ENCODE measurements at regions not wholly inside any gene's neighbourhood (a gene's known extent, or its start where the extent isn't known, plus 50 kb on each side); places are given as distances from the start of the nearest gene placed in this dataset.

GRCh38 chr12:114018669-114019068, 52.5 kb upstream of the RBM19 start:
- no peak for DNase-seq (ENCODE audit: low spot score in 2 of 2)
- WGBS, result 15% methylated on average over 1 of the region's 1 CpG

More at GRCh38 chr12:114018669-114019068, 52.5 kb upstream of the RBM19 start:
- TF ChIP-seq POLR2AphosphoS5 (IDR thresholded peaks at IDR 0.05) (no peak), EP300 (IDR thresholded peaks at IDR 0.05) (no peak), POLR2A (IDR thresholded peaks at IDR 0.05) (no peak)
- TF ChIP-seq, protein P1, sequence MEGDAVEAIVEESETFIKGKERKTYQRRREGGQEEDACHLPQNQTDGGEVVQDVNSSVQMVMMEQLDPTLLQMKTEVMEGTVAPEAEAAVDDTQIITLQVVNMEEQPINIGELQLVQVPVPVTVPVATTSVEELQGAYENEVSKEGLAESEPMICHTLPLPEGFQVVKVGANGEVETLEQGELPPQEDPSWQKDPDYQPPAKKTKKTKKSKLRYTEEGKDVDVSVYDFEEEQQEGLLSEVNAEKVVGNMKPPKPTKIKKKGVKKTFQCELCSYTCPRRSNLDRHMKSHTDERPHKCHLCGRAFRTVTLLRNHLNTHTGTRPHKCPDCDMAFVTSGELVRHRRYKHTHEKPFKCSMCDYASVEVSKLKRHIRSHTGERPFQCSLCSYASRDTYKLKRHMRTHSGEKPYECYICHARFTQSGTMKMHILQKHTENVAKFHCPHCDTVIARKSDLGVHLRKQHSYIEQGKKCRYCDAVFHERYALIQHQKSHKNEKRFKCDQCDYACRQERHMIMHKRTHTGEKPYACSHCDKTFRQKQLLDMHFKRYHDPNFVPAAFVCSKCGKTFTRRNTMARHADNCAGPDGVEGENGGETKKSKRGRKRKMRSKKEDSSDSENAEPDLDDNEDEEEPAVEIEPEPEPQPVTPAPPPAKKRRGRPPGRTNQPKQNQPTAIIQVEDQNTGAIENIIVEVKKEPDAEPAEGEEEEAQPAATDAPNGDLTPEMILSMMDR (IDR thresholded peaks at IDR 0.05), result no peak
- H3K9me3 ChIP-seq, result no peaks in the 10 kb centered on the region
- H3K36me3 ChIP-seq, result no peaks in the 10 kb centered on the region
- no peak overlapping the region for H3K27ac ChIP-seq
- H3K4me1 ChIP-seq, result no peaks in the 10 kb centered on the region
- peaks cover 10% of the 10 kb centered on the region for H3K27me3 ChIP-seq
- H3K4me3 ChIP-seq, result no peak overlapping the region
